Uterus (tissue), 3 donors: ENCODE measurements at regions not wholly inside any gene's neighbourhood (a gene's known extent, or its start where the extent isn't known, plus 50 kb on each side); places are given as distances from the start of the nearest gene placed in this dataset.

Experiments
- DNase-seq, 2 donors: peaks; one replicate each; pipeline ENCODE4 v3.0.0-alpha.2; 2019 to 2020
- H3K27ac ChIP-seq, 2 donors: fragments of 200-600 bp; sonication (generic); 1 replicate in 1 of 2; 2 replicates in 1 of 2; pipeline ENCODE4 v1.5.1; 2016 to 2018
- H3K27me3 ChIP-seq, 2 donors: fragments of 200-600 bp; sonication (generic); one replicate each; pipeline ENCODE4 v1.5.1; 2018 to 2019; ENCODE audit warnings: control low read depth in 1 of 2
- H3K36me3 ChIP-seq, 2 donors: fragments of 200-600 bp; sonication (generic); one replicate each; pipeline ENCODE4 v1.5.1; 2019; ENCODE audit warnings: control low read depth in 1 of 2
- H3K4me1 ChIP-seq, 2 donors: fragments of 200-600 bp; sonication (generic); one replicate each; pipeline ENCODE4 v1.5.1; 2018 to 2019; ENCODE audit warnings: control low read depth in 1 of 2
- H3K4me3 ChIP-seq, 2 donors: fragments of 200-600 bp; sonication (generic); 1 replicate in 1 of 2; 2 replicates in 1 of 2; pipeline ENCODE4 v1.5.1; 2018 to 2019; ENCODE audit warnings: mild to moderate bottlenecking in 1 of 2
- H3K9me3 ChIP-seq, 2 donors: fragments of 200-600 bp; sonication (generic); one replicate each; pipeline ENCODE4 v1.5.1; 2019; ENCODE audit warnings: control low read depth in 1 of 2
- CTCF ChIP-seq, 4 experiments: fragments of 200-600 bp in 2 of 4; fragments of 450-650 bp in 2 of 4; sonication (generic) in 2 of 4; IDR thresholded peaks; one replicate each; pipeline ENCODE4 v1.5.1; 2016 to 2019; ENCODE audit warnings: antibody characterized with exemption in 4 of 4, mild to moderate bottlenecking in 2 of 4, moderate library complexity in 1 of 4
- POLR2A ChIP-seq, 2 donors: fragments of 450-650 bp; IDR thresholded peaks; one replicate each; pipeline ENCODE4 v1.6.1; 2016; ENCODE audit warnings: antibody characterized with exemption in 2 of 2, mild to moderate bottlenecking in 1 of 2, moderate library complexity in 1 of 2
- intact Hi-C: fragments of 100-400 bp; cut with DNase I; formaldehyde crosslinking; loops from one replicate; pipeline ENCODE4 v1.15.1; 2023; ENCODE audit warnings: low total_unique reads
- donor health status: DM: yes; HTN: yes; CAD: no.

GRCh38 chr11:109870297-109870696 is 222.9 kb upstream of the ZC3H12C start:
- Histone ChIP-seq H3K9me3 (no peaks in the 10 kb centered on the region), H3K36me3 (no peaks in the 10 kb centered on the region), H3K4me1 (no peaks in the 10 kb centered on the region), H3K4me3 (no peak overlapping the region), H3K27me3 (no peaks in the 10 kb centered on the region), H3K27ac (no peak overlapping the region)
- intact Hi-C loops, result no loop called here
- no peak for TF ChIP-seq POLR2A (IDR thresholded peaks at IDR 0.05)
- TF ChIP-seq CTCF (IDR thresholded peaks at IDR 0.05), result no peak
- DNase-seq, result no peak

DNA sequence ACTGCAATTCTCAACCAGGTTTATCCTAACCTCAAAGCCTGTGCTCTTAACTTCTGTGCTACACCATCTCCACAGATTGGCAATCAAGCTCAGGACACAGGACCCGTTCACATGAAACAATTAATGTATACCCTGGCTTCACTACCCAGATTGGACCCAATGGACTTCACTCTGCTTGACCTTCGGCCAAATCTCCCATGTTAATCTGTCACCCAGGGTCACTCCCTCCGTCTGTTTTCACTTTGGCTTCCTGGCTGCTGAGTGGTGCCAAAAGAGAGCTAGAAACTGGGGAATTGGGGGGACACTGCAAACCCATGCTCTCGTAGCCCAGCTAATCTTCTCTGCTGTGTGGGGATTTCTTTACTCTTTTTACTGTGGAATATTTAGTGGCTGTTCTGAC is 216.1 kb upstream of the ZC3H12C start:
- intact Hi-C loops, result no loop called here
- no peak for DNase-seq
- Histone ChIP-seq H3K4me3 (no peak overlapping the region), H3K4me1 (no peaks in the 10 kb centered on the region), H3K27ac (no peak overlapping the region), H3K27me3 (no peaks in the 10 kb centered on the region), H3K36me3 (no peaks in the 10 kb centered on the region), H3K9me3 (no peaks in the 10 kb centered on the region)
- no peak for TF ChIP-seq POLR2A (IDR thresholded peaks at IDR 0.05)
- no peak for TF ChIP-seq CTCF (IDR thresholded peaks at IDR 0.05)

- Histone ChIP-seq H3K27ac (no peak overlapping the region), H3K9me3 (no peaks in the 10 kb centered on the region), H3K27me3 (no peaks in the 10 kb centered on the region), H3K4me1 (no peaks in the 10 kb centered on the region), H3K4me3 (no peak overlapping the region), H3K36me3 (no peaks in the 10 kb centered on the region)
- intact Hi-C loops, result no loop called here
- TF ChIP-seq POLR2A (IDR thresholded peaks at IDR 0.05), result no peak
- no peak for TF ChIP-seq CTCF (IDR thresholded peaks at IDR 0.05)
- no peak for DNase-seq
Measured at GRCh38 chr11:109884501-109884900, 208.7 kb upstream of the ZC3H12C start.

DNA sequence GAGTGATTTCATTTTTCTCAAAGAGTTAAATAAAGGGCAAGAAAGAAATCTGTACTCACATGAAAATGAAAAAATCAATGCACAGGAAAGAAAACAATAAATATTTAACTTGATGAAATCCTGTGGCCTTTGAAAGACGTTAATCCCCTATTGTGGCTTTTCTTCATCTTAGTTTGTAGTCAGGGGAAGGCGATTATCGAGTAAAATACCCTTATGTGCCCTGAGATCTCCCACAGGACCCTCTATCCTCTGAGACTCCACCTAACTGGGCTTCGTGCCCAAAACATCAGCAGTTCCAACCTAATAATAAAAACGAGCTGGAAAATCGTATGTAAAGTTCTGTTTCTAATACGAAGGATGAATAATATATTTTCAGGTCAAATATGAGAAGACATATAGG is 208.2 kb upstream of the ZC3H12C start:
- Histone ChIP-seq H3K27me3 (no peaks in the 10 kb centered on the region), H3K4me1 (no peaks in the 10 kb centered on the region), H3K27ac (no peak overlapping the region), H3K4me3 (no peak overlapping the region), H3K36me3 (no peaks in the 10 kb centered on the region), H3K9me3 (no peaks in the 10 kb centered on the region)
- no peak for DNase-seq
- intact Hi-C loops, result no loop called here
- no peak for TF ChIP-seq CTCF (IDR thresholded peaks at IDR 0.05)
- TF ChIP-seq POLR2A (IDR thresholded peaks at IDR 0.05), result no peak

DNA sequence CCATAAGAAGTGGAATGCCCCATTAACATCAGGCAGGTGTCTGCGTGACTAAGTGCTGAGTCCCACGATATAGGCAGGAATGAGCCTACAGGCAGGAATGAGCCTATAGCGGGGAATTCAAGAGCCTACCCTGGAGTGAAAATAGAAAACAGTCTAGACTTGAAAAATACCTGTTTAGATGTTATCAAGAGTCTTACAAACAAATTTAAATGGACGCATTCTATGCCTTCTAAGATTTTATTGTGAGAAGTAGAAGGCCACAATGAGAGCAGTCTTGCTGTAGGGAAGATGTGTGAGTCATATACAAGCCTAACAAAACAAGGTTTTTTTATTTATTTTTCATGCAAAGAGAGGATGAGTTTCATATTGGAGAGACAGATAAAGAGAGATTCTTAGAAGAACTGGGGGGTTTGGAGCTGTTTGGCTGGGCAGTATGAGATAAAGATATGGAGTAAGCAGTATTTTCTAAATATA is 200.8 kb upstream of the ZC3H12C start:
- Histone ChIP-seq H3K36me3 (no peaks in the 10 kb centered on the region), H3K27me3 (no peaks in the 10 kb centered on the region), H3K4me3 (no peak overlapping the region), H3K9me3 (no peaks in the 10 kb centered on the region), H3K27ac (no peak overlapping the region), H3K4me1 (no peaks in the 10 kb centered on the region)
- no peak for DNase-seq
- intact Hi-C loops, result no loop called here
- TF ChIP-seq CTCF (IDR thresholded peaks at IDR 0.05) (no peak), POLR2A (IDR thresholded peaks at IDR 0.05) (no peak)
